ENCODE measurements at regions not wholly inside any gene's neighbourhood (a gene's known extent, or its start where the extent isn't known, plus 50 kb on each side); places are given as distances from the start of the nearest gene placed in this dataset.

DNA sequence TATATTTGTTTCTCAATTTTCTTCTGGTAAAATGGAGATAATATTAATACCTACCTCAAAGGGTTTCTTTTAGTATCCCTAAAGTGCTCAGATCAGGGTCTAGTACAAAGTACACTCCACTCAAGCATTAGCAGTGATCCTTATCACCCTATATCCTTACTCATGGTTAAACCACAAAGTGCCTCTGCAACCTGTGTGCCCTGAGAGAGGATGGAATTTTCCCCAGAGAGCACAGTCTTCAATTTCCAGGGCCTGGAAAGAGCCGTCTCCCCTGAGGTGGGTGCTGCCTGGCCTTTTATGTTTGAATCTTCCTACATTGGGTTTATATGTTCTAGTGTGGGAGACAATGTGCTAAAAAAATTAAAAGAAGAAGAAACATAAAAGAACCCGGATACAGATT, 183.1 kb upstream of the FBXO33 start:
- Histone ChIP-seq H3K27me3 (ENCODE audit: control insufficient read depth, insufficient read depth, low read length) (no peaks in the 10 kb centered on the region), H3K36me3 (ENCODE audit: control insufficient read depth, insufficient read depth, low read length) (no peaks in the 10 kb centered on the region), H3K4me3 (ENCODE audit: low read depth, low read length) (no peak overlapping the region)
- TF ChIP-seq, protein P1, sequence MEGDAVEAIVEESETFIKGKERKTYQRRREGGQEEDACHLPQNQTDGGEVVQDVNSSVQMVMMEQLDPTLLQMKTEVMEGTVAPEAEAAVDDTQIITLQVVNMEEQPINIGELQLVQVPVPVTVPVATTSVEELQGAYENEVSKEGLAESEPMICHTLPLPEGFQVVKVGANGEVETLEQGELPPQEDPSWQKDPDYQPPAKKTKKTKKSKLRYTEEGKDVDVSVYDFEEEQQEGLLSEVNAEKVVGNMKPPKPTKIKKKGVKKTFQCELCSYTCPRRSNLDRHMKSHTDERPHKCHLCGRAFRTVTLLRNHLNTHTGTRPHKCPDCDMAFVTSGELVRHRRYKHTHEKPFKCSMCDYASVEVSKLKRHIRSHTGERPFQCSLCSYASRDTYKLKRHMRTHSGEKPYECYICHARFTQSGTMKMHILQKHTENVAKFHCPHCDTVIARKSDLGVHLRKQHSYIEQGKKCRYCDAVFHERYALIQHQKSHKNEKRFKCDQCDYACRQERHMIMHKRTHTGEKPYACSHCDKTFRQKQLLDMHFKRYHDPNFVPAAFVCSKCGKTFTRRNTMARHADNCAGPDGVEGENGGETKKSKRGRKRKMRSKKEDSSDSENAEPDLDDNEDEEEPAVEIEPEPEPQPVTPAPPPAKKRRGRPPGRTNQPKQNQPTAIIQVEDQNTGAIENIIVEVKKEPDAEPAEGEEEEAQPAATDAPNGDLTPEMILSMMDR (IDR thresholded peaks at IDR 0.05; ENCODE audit: insufficient read depth, low read length, poor library complexity, severe bottlenecking), result no peak
- no peak for DNase-seq (ENCODE audit: low read depth)

GRCh38 chr14:39614297-39614923, 182.2 kb upstream of the FBXO33 start:
- Histone ChIP-seq H3K27me3 (ENCODE audit: control insufficient read depth, insufficient read depth, low read length) (no peaks in the 10 kb centered on the region), H3K4me3 (ENCODE audit: low read depth, low read length) (no peak overlapping the region), H3K36me3 (ENCODE audit: control insufficient read depth, insufficient read depth, low read length) (no peaks in the 10 kb centered on the region)
- no peak for DNase-seq (ENCODE audit: low read depth)
- TF ChIP-seq, protein P1 (IDR thresholded peaks at IDR 0.05; ENCODE audit: insufficient read depth, low read length, poor library complexity, severe bottlenecking), result no peak

DNA sequence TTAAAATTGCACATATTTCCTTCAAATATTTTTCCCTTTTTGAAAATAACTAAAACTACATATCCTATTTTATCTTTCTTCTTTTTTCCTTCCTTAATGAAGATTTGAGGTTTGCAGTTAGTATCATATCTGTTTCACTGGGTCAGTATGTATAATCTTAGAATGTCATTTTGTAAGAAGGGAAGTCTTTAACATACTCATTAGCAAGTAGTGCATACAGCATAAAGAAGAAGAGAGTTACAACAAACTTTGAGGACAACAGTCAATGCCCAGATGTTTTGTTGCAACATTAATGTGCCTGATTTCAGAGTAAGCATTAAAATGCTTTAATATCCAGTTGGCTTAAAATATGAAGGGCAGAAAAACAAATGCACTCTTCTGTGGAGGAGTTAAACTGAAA, 176.9 kb upstream of the FBXO33 start:
- Histone ChIP-seq H3K27me3 (ENCODE audit: control insufficient read depth, insufficient read depth, low read length) (no peaks in the 10 kb centered on the region), H3K36me3 (ENCODE audit: control insufficient read depth, insufficient read depth, low read length) (no peaks in the 10 kb centered on the region), H3K4me3 (ENCODE audit: low read depth, low read length) (no peak overlapping the region)
- DNase-seq (ENCODE audit: low read depth), result no peak
- TF ChIP-seq, protein P1 (IDR thresholded peaks at IDR 0.05; ENCODE audit: insufficient read depth, low read length, poor library complexity, severe bottlenecking), result no peak

- TF ChIP-seq, protein P1 (IDR thresholded peaks at IDR 0.05; ENCODE audit: insufficient read depth, low read length, poor library complexity, severe bottlenecking), result no peak
- no peaks in the 10 kb centered on the region for H3K36me3 ChIP-seq (ENCODE audit: control insufficient read depth, insufficient read depth, low read length)
- no peaks in the 10 kb centered on the region for H3K27me3 ChIP-seq (ENCODE audit: control insufficient read depth, insufficient read depth, low read length)
Measured at GRCh38 chr14:39607978-39608377, 175.7 kb upstream of the FBXO33 start.

GRCh38 chr14:39603942-39604341, 171.7 kb upstream of the FBXO33 start:
- TF ChIP-seq, protein P1 (IDR thresholded peaks at IDR 0.05; ENCODE audit: insufficient read depth, low read length, poor library complexity, severe bottlenecking), result no peak
- Histone ChIP-seq H3K36me3 (ENCODE audit: control insufficient read depth, insufficient read depth, low read length) (no peaks in the 10 kb centered on the region), H3K27me3 (ENCODE audit: control insufficient read depth, insufficient read depth, low read length) (no peaks in the 10 kb centered on the region), H3K4me3 (ENCODE audit: low read depth, low read length) (no peak overlapping the region)
- no peak for DNase-seq (ENCODE audit: low read depth)

More at GRCh38 chr14:39607978-39608377, 175.7 kb upstream of the FBXO33 start:
- H3K4me3 ChIP-seq (ENCODE audit: low read depth, low read length), result no peak overlapping the region
- DNase-seq (ENCODE audit: low read depth), result no peak

- Histone ChIP-seq H3K4me3 (ENCODE audit: low read depth, low read length) (no peak overlapping the region), H3K27me3 (ENCODE audit: control insufficient read depth, insufficient read depth, low read length) (no peaks in the 10 kb centered on the region), H3K36me3 (ENCODE audit: control insufficient read depth, insufficient read depth, low read length) (no peaks in the 10 kb centered on the region)
- TF ChIP-seq, protein P1 (IDR thresholded peaks at IDR 0.05; ENCODE audit: insufficient read depth, low read length, poor library complexity, severe bottlenecking), result no peak
- no peak for DNase-seq (ENCODE audit: low read depth)
Measured at GRCh38 chr14:39593377-39593776, 161.1 kb upstream of the FBXO33 start.
